ENCODE measurements at regions not wholly inside any gene's neighbourhood (a gene's known extent, or its start where the extent isn't known, plus 50 kb on each side); places are given as distances from the start of the nearest gene placed in this dataset.

GRCh38 chr1:186578325-186579016 lies 101.8 kb downstream of the PTGS2 start:
- dilution Hi-C loops (cut with MboI; ENCODE audit: extremely low pct_ligation_motif_present, low sequenced_read_pairs) (no loop called here), intact Hi-C loops (cut with micrococcal nuclease) (no loop called here)
- FAIRE-seq (no peak), DNase-seq (ENCODE audit: low read depth, low spot score) (no peak)
- Histone ChIP-seq H3K27me3 (ENCODE audit: control insufficient read depth in 2 of 2, insufficient read depth in 2 of 2, low read length in 2 of 2) (no peaks in the 10 kb centered on the region), H3K36me3 (ENCODE audit: control insufficient read depth in 2 of 2, extremely low read depth in 1 of 2, insufficient read depth in 2 of 2, low read length in 2 of 2) (no peaks in the 10 kb centered on the region), H3K79me2 (ENCODE audit: control insufficient read depth, insufficient read depth, low read length) (no peaks in the 10 kb centered on the region), H4K20me1 (replicated peaks; ENCODE audit: control insufficient read depth, extremely low read depth, insufficient read depth, low read length) (no peaks in the 10 kb centered on the region), H3K4me1 (ENCODE audit: control insufficient read depth, extremely low read depth, insufficient read depth, low read length) (peaks cover 21% of the 10 kb centered on the region), H3K9ac (replicated peaks; ENCODE audit: extremely low read depth, insufficient read depth, low read length) (no peak overlapping the region), H3K4me3 (replicated peaks in 1 of 3; ENCODE audit: insufficient read depth in 1 of 3, low read depth in 1 of 3, low read length in 3 of 3) (no peak overlapping the region), H3K9me3 (replicated peaks; ENCODE audit: control insufficient read depth, insufficient read depth, low read length) (no peaks in the 10 kb centered on the region), H2AFZ (ENCODE audit: low read depth, low read length) (no peak overlapping the region), H3K27ac (ENCODE audit: insufficient read depth, low read depth, low read length) (no peak overlapping the region), H3K9me1 (replicated peaks; ENCODE audit: control insufficient read depth, extremely low read depth, insufficient read depth, low read length) (no peaks in the 10 kb centered on the region), H3K4me2 (ENCODE audit: insufficient read depth, low read length) (no peak overlapping the region)
- POLR2A ChIA-PET, result no interaction called here
- TF ChIP-seq POLR2AphosphoS5 (IDR thresholded peaks at IDR 0.05; ENCODE audit: insufficient read depth, low read depth, low read length) (no peak), MAX (IDR thresholded peaks at IDR 0.05; ENCODE audit: insufficient read depth, insufficient read length) (no peak), POLR2A (IDR thresholded peaks at IDR 0.05; ENCODE audit: low read depth, low read length) (no peak), JUN (IDR thresholded peaks at IDR 0.05; ENCODE audit: borderline replicate concordance, insufficient read depth, insufficient read length, low read depth) (no peak), CTCF (IDR thresholded peaks at IDR 0.05; ENCODE audit: extremely low read depth in 1 of 2, insufficient read depth in 1 of 2, low read depth in 1 of 2, low read length in 2 of 2) (no peak), FOS (IDR thresholded peaks at IDR 0.05; ENCODE audit: borderline replicate concordance, insufficient read depth, low read length) (no peak), GATA2 (IDR thresholded peaks at IDR 0.05; ENCODE audit: insufficient read depth, insufficient read length, low read depth, low read length) (no peak), MYC (IDR thresholded peaks at IDR 0.05; ENCODE audit: low read depth, low read length) (no peak), EZH2 (IDR thresholded peaks at IDR 0.05; ENCODE audit: borderline replicate concordance, low read depth, low read length, severe bottlenecking) (no peak)
- CTCF ChIA-PET, result no interaction called here
- BruUV-seq (replicated peaks), result no TSS peak
